Limb (tissue), 2 donors: ENCODE measurements at regions not wholly inside any gene's neighbourhood (a gene's known extent, or its start where the extent isn't known, plus 50 kb on each side); places are given as distances from the start of the nearest gene placed in this dataset.
"Not testable (repeated sequence)": the region's sequence is repeated elsewhere in the genome, so short reads cannot be mapped to it uniquely, and the experiment has no call there.

Experiments used
- DNase-seq, 2 donors: peaks; one replicate each; pipeline ENCODE4 v3.0.0-alpha.2; 2016; ENCODE audit errors: extremely low spot score in 2 of 2

DNA sequence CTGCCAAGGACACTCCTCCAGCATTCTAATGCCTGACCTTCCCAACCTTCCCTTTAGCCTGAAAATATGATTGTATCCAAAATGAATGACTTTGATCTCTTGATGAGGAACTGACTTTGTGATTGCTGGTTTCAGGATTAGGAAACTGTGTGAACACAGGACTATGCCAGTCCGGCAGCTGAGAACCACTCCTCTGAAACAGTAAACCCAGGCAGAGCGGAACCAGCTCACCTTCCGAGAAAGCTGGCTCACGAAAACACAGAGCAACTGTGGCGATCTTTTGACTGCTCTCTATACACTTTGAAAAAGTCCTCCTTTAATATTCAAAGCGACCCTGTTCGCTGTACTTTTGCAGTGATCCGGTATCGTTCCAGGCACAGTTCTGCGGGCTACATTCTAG, 258.8 kb upstream of the IRS2 start:
- no peak for DNase-seq

- peak; percentile 32 to 48 for DNase-seq
Measured at GRCh38 chr13:110044551-110045111, 258.2 kb upstream of the IRS2 start.

GRCh38 chr13:110042253-110042950, 256.0 kb upstream of the IRS2 start:
- no peak for DNase-seq

GRCh38 chr13:110041638-110042037, 255.3 kb upstream of the IRS2 start:
- not testable (repeated sequence) for DNase-seq

GRCh38 chr13:110037925-110038573, 251.7 kb upstream of the IRS2 start:
- no peak for DNase-seq

GRCh38 chr13:110036060-110036459, 249.7 kb upstream of the IRS2 start:
- no peak for DNase-seq

- DNase-seq: no peak
Measured at GRCh38 chr13:110034031-110034549, 247.7 kb upstream of the IRS2 start.

DNA sequence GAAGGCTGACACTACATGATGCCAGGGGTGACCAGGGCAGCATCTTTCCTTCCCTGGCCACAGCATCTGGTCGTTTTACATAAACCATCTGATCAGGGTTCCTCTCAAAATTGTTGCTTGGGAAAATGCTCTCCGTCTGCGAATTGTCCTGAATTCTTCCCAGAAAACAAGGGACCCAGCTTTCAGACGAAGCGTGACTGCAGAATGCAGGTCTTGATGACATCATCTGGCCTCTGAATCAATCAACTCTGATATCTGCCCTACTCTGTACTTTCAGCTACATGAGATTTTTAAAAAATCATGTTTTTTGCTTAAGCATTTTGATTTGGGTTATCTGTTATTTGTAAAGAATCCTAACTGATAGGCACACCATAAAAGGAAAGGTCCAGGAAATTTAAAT, 246.6 kb upstream of the IRS2 start:
- DNase-seq: no peak

GRCh38 chr13:110030394-110030928, 244.1 kb upstream of the IRS2 start:
- DNase-seq: no peak

DNA sequence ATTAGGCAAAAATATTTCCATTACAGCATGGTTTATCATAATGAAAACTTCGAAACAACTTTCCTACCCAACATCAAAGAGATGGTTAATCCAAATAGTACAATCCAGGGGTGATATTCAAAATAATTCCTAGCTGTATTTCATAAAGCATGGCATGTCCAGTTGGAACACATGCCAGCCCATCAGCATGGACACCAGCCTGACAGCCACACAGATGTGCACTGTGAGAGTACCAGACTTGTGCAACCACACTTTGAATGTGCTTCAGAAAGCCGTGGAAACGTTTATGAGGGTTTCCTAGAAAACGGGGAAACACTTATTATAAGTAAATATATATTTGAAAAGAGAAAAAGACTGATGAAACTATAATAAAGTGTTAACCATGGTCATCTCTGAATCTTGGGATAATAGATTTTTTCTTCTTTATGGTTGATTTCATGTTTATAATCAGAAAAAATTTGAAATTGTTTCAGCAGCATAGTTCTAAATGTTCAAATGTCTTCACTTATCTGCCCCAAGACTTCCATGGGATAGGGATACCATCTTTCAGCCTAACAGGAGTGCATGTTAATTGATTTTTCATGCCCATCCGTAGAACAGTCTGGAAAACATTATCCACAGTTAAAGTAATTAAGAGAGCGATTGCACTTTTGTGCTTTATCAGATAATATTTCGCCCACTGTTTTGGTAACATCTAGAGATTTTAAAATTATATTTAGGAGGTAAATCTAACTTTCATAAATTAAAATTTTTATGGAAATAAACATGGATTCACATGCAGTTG, 242.6 kb upstream of the IRS2 start:
- DNase-seq: no peak

- no peak for DNase-seq
Measured at GRCh38 chr13:110028311-110028710, 241.9 kb upstream of the IRS2 start.

DNA sequence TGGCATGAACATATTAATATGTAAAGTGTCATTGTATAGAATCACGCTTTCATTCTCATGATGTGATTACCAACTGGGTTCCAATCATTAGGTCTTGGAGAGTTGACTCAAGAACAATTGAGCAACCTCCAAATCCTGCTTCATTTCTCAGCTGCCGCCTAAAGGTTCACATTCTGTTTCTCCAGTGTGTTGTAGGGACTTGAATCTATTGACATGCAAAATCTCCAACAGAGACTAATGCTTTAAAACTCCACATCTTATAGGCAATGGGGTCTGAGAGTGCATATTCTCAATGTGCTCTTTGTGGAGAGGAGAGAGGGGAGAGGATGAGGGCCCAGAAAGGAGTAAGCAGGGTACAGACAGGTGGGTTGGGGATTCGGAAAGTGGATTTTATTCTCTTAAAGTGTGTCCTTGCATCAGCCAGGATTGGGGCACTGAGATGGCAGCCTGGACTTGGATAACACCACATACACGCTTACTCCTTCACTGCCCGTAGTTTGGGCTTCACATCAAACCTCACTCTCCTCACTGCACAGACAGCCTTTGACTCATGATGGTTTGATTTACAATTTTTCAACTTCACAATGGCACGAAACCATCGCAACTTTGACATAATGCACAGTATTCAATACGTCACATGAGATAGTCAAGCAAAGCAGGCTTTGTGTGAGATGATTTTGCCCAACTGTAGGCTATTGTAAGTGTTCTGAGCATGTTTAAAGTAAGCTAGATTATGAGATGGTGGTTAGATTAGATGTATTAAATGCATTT, 241.3 kb upstream of the IRS2 start:
- no peak for DNase-seq

GRCh38 chr13:110024645-110024980, 238.2 kb upstream of the IRS2 start:
- no peak for DNase-seq

DNA sequence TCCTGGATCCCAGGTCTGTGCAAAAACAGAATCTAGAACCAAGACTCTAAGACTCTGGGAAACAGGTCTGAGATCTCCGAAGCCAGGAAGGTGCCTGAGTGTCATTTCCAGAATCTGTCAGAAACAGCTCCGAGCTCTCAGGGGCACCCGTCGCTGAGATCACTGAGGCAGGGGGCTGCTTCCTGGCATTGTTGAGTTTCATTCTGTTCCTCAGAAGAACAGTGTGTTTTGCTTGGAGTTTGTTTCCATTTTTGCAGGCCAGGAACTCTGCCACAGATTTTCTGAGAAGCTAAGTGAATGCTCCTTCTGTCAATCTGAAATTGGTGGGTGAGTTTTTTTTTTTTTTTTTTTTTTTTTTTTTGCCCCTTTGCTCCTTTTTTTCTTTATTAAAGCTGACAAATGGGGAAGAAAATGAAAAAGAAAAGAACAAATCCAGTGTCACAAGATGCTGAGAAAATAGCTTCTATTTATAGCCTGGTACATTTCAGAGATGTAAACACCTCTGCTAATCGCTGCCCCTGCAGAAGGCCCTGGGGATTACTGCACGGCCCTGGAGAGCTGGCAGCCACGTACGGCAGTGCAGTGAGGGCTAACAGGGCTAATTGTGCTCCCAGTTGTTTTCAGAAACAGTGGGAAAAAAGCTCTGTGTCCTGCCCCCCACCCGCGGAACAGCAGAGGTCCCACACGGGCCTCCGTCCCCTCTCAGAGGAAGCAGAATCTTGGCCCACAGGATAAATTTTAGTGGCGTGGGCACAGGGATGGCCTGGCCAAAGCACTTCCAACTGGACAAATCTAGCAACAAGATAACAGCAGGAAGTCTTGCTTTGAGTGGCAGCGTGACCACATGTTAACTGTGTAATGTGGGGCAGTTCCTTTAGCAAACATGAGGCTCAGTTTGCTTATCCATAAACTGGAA, 237.6 kb upstream of the IRS2 start:
- DNase-seq: no peak

DNA sequence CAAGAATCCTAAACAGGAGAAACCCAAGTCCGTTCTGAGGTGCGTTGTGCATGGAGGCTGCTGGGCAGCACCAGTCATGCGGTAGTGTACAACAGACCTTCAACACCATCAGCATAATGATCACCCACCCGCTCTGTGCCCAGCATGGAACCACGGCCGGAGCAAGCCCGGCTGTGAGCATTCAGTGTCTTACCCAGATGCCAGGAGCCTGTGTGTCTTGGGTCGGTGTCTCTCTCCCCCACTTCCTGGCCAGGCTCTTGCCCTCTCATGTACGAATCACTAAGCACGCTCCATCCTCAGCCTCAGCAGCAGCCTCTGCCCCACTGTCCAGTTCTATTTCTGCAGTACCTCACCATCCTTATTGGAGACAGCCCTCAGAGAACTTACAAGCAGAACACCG, 231.6 kb upstream of the IRS2 start:
- DNase-seq: no peak

DNA sequence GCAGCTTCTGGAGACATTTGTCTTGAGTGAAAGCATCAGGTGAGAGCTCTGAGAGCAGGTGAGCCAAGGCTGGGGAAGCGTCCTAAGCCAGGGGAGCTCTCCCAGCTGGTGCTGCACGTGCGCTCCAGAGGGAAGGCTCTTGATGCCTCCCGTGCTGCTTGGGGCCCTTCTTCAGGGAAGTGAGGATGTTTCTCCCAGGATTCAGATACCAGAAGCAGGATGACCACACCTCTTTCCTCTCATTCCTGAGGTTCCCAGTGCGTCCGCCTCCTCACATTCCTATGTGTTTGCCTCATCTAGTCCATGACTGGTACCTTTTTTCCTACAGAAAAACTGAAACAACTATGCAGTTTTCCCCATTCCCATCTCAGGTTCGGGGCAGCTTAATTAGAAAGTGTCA, 231.0 kb upstream of the IRS2 start:
- DNase-seq: no peak

- no peak for DNase-seq
Measured at GRCh38 chr13:110015253-110015652, 228.9 kb upstream of the IRS2 start.

GRCh38 chr13:110014719-110015118, 228.3 kb upstream of the IRS2 start:
- no peak for DNase-seq

- DNase-seq: no peak
Measured at GRCh38 chr13:110012102-110012739, 225.8 kb upstream of the IRS2 start.
